Erythroblast (primary cell): ENCODE measurements at regions not wholly inside any gene's neighbourhood (a gene's known extent, or its start where the extent isn't known, plus 50 kb on each side); places are given as distances from the start of the nearest gene placed in this dataset.

ENCODE experiments used
- GATA1 ChIP-seq: IDR thresholded peaks from 2 replicates; pipeline ENCODE4 v1.6.1; 2011; ENCODE audit warnings: low read depth, mild to moderate bottlenecking, control low read depth, low read length, moderate library complexity
- POLR2A ChIP-seq: IDR thresholded peaks from 2 replicates; pipeline ENCODE4 v1.6.1; 2011; ENCODE audit warnings: mild to moderate bottlenecking, low read length

- TF ChIP-seq POLR2A (no peak), GATA1 (no peak)
These were observed 1621.3 kb upstream of the TMEFF2 start for GRCh38 chr2:193816008-193816407.
